Esophagus (tissue), 2 donors: ENCODE measurements at regions not wholly inside any gene's neighbourhood (a gene's known extent, or its start where the extent isn't known, plus 50 kb on each side); places are given as distances from the start of the nearest gene placed in this dataset.

Experiments used
- H3K27ac ChIP-seq, 2 donors: one replicate each; pipeline ENCODE4 v1.5.1; 2013; ENCODE audit warnings: low read depth in 2 of 2, mild to moderate bottlenecking in 2 of 2, inconsistent platforms in 1 of 2, low read length in 1 of 2, moderate library complexity in 1 of 2
- H3K27me3 ChIP-seq, 2 donors: one replicate each; pipeline ENCODE4 v1.6.1; 2013; ENCODE audit warnings: low read length in 2 of 2, control low read depth in 1 of 2, mild to moderate bottlenecking in 1 of 2; ENCODE audit not compliant: insufficient read depth in 2 of 2, control insufficient read depth in 1 of 2
- H3K36me3 ChIP-seq, 2 donors: one replicate each; pipeline ENCODE4 v1.6.1; 2013; ENCODE audit warnings: low read length in 1 of 2; ENCODE audit not compliant: control insufficient read depth in 2 of 2, insufficient read depth in 2 of 2
- H3K4me1 ChIP-seq, 2 donors: one replicate each; pipeline ENCODE4 v1.6.1; 2013; ENCODE audit warnings: low read length in 1 of 2; ENCODE audit not compliant: control insufficient read depth in 2 of 2, insufficient read depth in 2 of 2
- H3K4me3 ChIP-seq, 2 donors: one replicate each; pipeline ENCODE4 v1.5.1; 2013; ENCODE audit warnings: low read length in 2 of 2, mild to moderate bottlenecking in 2 of 2, low read depth in 1 of 2, moderate library complexity in 1 of 2
- H3K9me3 ChIP-seq, 2 donors: one replicate each; pipeline ENCODE4 v1.6.1; 2013; ENCODE audit warnings: mild to moderate bottlenecking in 2 of 2, low read depth in 1 of 2, low read length in 1 of 2, moderate library complexity in 1 of 2; ENCODE audit not compliant: control insufficient read depth in 2 of 2, insufficient read depth in 1 of 2
- WGBS, 2 donors: extraction: QIAGEN DNeasy Blood & Tissue Kit; methylation state at CpG; one replicate each; pipeline ENCODE4 v1.1.7; 2013; 5-methylcytosine and 5-hydroxymethylcytosine counted together
- donor health status: healthy with polysubstance abuse.
- donor health status: Bipolar disorder and iron deficiency.

GRCh38 chr6:43924222-43924702 is 154.3 kb downstream of the VEGFA start:
- 56 to 64% methylated on average over 12 of the region's 12 CpGs for WGBS, 2 donors
- Histone ChIP-seq H3K4me1 (peaks cover 0 to 8% of the 10 kb centered on the region in 2 donors), H3K4me3 (no peak overlapping the region), H3K9me3 (no peaks in the 10 kb centered on the region), H3K27ac (no peak overlapping the region), H3K27me3 (no peaks in the 10 kb centered on the region), H3K36me3 (no peaks in the 10 kb centered on the region)

DNA sequence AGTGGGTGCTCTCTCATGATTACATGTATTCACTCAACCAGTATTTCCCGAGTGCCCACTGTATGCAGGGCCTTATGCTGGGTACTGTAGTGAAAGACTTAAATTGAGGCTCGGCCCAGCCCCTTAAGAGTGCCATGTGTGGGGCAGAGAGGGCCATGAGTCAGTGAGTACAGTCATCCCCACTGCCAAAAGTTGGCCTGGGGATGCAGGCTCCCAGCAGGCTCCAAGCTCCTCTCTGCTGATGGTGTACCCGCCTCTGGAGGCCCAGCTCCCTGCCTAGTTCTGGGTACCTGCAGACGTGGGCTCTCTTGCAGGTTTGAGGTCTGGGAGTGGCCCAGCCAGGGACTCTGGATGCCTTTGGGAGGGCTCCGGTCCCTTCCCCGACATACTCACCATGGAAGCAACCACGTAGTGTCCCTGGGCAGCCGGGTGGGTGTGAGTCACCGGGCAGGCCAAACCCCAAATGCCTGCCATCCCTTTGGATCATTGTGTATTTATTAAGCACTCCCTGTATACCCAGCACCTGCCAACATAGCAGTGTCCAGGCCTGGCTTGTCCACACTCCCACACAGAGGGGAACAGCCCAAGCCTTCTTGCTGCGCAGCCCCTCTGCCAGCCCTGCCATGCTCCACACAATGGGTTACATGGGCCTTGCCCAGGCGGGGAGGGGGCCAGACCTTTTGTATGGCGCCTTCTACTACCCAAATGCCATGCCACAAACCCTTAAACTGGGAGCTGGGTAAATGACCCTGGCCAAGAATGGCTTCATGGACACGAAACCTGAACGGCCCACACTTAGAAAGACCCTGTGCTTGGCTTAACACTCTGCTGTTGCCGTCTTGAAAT is 153.6 kb downstream of the VEGFA start:
- Histone ChIP-seq H3K4me3 (no peak overlapping the region), H3K9me3 (no peaks in the 10 kb centered on the region), H3K27ac (no peak overlapping the region), H3K36me3 (no peaks in the 10 kb centered on the region), H3K4me1 (peaks cover 0 to 8% of the 10 kb centered on the region in 2 donors), H3K27me3 (no peaks in the 10 kb centered on the region)
- 84 to 86% methylated on average over 15 of the region's 15 CpGs for WGBS, 2 donors

DNA sequence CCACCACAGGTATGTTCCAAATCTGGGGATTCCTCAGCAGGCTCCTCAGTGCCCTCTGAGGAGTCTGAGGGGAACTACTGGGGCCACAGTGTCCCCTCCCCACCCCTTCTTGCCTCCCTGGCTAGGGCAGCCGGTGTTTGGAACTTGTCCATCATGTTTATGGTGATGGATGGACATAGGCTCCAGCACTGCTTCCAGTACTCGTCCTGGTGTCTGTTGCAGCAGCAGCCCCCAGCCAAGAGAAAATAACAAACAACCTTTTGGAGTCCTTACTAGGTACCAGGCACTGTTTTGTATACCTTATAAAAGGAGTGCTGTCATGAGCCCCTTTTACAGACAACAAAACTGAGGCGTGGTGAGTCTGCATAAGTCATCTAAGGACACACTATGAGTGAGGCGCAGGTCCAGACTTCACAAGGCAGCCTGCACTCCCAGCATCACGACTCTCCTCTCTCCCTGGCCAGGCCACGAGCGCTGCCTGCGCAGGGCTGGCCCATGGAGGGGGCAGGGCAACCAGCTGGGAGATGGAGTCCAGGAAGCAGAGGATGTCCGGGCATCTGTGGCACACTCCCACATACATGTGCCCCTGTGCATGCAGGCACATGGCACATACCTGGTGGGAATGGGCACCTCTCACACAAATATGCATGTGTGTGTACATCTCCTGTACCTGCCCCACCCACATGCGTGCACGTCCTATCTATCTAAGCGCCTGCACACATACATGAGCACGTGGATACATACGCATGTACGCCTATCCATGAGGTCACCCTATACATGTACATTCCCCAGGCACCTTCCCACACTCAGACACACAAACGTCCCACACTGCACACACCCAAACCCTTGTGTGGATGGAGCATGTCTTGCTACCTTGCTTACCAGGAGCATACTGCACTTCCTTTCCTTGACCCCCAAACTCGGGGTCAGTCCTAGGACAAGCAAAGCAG is 152.7 kb downstream of the VEGFA start:
- Histone ChIP-seq H3K4me3 (no peak overlapping the region), H3K27me3 (no peaks in the 10 kb centered on the region), H3K27ac (no peak overlapping the region), H3K4me1 (peaks cover 0 to 7% of the 10 kb centered on the region in 2 donors), H3K36me3 (no peaks in the 10 kb centered on the region), H3K9me3 (no peaks in the 10 kb centered on the region)
- WGBS, 2 donors, result 86 to 89% methylated on average over 17 of the region's 17 CpGs

DNA sequence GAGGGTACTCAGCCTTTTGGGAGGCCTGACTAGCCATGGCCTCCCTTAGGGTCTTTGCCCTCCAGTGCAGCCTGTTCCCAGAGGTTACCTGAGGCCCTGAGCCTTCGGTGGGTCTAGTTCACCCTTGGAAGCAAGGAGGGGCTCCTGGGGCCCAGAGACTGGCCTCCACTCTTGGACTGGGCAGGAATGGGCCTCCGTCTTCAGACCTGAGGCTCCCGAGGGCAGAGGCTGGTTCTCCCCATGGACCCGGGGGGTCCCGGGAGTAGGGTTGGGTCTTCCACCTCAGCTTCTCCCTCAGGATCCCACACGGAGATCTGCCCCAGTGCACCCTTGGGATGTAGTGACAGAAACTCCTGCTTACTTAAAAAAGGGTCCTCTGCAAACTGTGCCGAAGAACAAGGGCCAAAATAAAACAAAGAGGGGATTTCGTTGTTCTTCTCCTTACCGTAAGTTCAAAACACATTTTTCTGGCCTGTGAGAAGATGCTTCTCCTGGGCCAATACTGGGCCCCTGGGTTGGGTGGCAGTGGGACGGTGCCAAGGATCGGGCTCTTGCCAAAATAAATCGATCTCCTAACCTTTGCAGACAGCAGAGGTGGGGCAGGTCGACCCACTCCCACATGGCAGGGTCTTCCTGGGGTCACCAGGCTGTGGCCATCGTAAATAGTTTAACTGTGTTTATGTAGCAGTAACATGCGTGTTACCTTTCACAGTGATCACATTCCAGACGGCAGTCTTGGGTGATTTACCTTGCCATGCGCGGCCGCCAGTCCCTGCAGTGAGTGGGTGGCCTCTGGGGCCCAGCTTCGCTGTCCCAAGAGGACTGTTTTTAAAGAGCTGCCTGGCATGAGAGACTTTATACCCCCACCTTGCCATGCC is 151.8 kb downstream of the VEGFA start:
- Histone ChIP-seq H3K9me3 (no peaks in the 10 kb centered on the region), H3K27ac (no peak overlapping the region), H3K36me3 (no peaks in the 10 kb centered on the region), H3K4me3 (no peak overlapping the region), H3K27me3 (no peaks in the 10 kb centered on the region), H3K4me1 (peaks cover 2 to 3% of the 10 kb centered on the region in 2 donors)
- 86 to 89% methylated on average over 20 of the region's 20 CpGs for WGBS, 2 donors

DNA sequence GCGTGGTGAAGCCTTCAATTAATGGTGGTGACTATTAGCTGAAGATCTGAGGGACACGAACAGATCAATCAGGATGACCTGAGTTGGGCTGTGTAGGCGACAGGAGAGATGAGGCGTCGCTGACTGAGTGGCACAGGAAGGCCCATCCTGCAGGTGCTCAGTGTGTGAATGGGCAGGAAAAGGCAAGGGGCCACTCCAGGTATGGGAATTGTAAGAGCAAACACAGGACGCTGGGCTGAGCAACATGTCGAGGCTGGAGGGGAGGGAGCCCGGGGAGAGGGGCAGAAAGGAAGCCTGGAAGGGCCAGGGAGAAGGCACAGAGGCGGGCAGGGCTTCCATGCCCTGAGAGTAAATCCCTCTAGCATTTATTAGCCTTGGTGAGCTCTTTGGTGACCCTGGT is 151.0 kb downstream of the VEGFA start:
- no peaks in the 10 kb centered on the region for H3K9me3 ChIP-seq
- no peaks in the 10 kb centered on the region for H3K36me3 ChIP-seq
- H3K27ac ChIP-seq, result no peak overlapping the region
- H3K4me1 ChIP-seq, result peaks cover 2 to 3% of the 10 kb centered on the region in 2 donors
- H3K27me3 ChIP-seq, result no peaks in the 10 kb centered on the region
- WGBS, 2 donors, result 87 to 90% methylated on average over 9 of the region's 9 CpGs
- no peak overlapping the region for H3K4me3 ChIP-seq

- no peaks in the 10 kb centered on the region for H3K9me3 ChIP-seq
- no peak overlapping the region for H3K4me3 ChIP-seq
- H3K27me3 ChIP-seq, result no peaks in the 10 kb centered on the region
- 69 to 76% methylated on average over 2 of the region's 2 CpGs for WGBS, 2 donors
- H3K36me3 ChIP-seq, result no peaks in the 10 kb centered on the region
- no peak overlapping the region for H3K27ac ChIP-seq
- peaks cover 2 to 3% of the 10 kb centered on the region in 2 donors for H3K4me1 ChIP-seq
Observed at GRCh38 chr6:43919774-43920173, 149.8 kb downstream of the VEGFA start.

- 77 to 83% methylated on average over 6 of the region's 6 CpGs for WGBS, 2 donors
- Histone ChIP-seq H3K27ac (no peak overlapping the region), H3K4me1 (peaks cover 2 to 3% of the 10 kb centered on the region in 2 donors), H3K27me3 (no peaks in the 10 kb centered on the region), H3K4me3 (no peak overlapping the region), H3K36me3 (no peaks in the 10 kb centered on the region), H3K9me3 (no peaks in the 10 kb centered on the region)
Observed at GRCh38 chr6:43917878-43918382, 147.9 kb downstream of the VEGFA start.

DNA sequence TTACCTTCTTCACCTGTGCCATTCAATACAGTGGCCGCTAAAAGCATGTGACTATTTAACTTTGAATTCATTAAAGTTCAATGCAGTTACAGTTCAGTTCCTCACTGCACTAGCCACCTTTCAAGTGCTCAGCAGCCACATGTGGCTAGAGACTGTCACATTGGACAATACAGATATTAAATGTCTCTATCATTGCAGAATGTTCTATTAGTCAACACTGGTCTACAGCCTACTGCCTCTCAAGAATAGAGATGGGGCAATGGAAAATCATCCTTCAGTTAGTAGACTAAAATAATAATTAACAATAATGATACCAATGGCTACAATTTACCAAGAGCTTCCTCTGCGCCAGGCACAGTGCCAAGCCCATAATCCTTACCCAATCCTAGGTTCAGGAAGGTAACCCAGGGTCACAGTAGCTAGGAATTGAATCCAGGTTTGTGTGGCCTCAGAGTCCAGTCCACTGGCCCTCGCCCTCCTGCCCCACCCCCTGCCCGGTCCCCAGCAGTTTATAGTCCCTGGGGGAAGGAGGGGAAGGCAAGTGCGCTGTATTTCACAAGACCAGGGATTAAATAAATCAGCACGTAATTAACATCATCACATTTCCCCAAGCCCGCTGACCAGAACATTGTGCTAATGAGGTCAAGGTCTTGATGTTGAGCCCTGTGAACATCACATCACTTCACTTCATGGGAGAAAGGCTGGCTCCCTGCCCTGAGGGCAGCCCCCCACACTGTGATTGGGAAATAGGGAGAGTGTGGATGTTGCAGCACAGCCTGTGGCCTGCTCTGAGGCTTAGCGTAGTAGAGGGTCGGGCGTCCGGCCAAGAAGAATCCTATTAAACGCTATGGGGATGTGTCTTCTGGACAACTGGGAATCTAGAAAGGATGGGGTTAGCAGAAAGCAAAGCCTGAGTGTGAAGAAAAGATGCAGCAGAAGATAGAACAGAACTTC is 147.2 kb downstream of the VEGFA start:
- no peaks in the 10 kb centered on the region for H3K27me3 ChIP-seq
- 69 to 84% methylated on average over 12 of the region's 12 CpGs for WGBS, 2 donors
- no peak overlapping the region for H3K27ac ChIP-seq
- H3K4me3 ChIP-seq, result no peak overlapping the region
- H3K9me3 ChIP-seq, result no peaks in the 10 kb centered on the region
- H3K36me3 ChIP-seq, result no peaks in the 10 kb centered on the region
- peaks cover 0 to 3% of the 10 kb centered on the region in 2 donors for H3K4me1 ChIP-seq
